ENCODE measurements at regions not wholly inside any gene's neighbourhood (a gene's known extent, or its start where the extent isn't known, plus 50 kb on each side); places are given as distances from the start of the nearest gene placed in this dataset.

DNA sequence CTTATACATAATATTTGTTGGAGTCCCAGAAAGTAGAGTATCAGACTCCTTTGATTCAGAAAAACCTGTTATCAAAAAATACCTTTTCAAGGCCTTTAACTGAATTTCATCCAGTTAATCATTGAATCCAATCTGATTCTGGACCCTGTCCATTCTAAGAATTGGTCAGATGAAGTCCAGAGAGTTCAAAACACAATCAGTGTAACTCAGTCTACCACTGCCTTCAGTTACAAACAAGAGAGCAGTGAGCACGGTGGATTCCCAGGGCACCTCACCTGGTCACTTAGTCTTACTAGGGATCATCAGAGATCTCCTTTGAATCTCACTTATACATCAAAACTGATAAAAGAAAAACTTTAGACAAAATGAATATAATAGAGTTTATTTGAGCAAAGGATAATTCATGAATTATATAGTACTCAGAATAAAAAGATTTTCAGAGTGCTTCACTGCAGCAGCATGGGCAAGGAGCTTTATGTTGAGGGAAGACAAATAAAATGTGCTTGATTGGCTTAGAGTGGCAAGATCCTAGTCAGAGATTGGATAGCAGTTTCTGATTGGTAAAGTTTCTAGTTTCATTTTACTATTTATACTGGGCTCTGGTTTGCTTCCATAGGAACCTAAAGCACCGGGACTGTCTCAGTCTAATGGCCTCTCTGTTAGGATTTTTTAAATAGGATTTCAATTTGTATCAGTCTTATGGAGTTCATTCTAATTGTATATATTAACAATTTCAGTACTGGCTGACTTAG lies 474.9 kb upstream of the GOLIM4 start:
- no peak for DNase-seq

DNA sequence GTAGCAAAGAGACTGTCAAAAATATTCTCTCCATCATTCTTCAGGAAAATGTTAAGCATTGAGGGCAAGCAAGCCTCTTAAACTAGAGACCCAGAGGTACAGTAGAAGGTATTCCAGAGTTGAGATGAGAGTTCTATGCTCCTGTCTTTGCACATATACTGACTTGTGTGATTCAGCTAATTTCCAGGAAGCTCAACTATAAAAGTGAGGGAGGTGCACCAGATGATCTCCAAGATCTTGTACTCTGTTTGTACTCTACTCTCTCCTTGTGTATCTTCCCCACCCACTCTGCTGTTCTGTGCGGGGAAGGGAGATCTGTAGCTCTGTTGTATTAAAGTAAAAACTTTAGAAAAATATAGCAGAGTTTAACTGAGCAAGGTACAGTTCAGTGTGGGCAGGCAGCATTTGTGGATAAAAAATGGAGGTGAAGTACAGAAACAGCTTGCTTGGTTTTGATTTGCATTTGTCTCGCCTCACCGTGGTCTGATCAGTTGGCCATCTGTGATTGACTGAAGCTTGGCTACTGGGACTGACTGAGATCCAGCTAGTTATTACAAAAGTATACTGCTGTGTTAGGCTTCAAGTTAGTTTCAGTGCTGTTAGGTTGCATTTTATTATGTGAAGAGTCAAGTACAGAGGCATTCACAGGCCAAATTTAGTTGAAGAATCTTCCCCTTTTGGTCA lies 463.1 kb upstream of the GOLIM4 start:
- no peak for DNase-seq

DNA sequence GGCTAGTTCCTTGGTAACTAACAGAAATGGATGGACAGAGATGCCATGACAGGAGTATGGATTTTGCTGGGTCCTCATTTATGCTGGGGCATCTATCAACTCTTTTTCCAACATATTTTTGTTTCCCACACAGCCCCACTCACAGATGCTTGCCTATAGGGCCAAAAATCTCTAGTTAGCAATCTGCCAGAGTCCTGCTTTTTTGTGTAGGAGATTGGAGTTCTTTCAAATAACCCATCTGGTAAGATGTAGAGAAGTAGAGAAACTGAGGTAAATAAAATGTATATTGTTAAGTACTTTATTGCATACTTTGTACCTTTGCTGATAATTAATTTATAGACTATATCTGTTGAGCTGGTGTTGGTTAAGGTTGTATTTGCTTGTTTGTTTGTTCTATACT lies 456.5 kb upstream of the GOLIM4 start:
- DNase-seq: no peak

DNA sequence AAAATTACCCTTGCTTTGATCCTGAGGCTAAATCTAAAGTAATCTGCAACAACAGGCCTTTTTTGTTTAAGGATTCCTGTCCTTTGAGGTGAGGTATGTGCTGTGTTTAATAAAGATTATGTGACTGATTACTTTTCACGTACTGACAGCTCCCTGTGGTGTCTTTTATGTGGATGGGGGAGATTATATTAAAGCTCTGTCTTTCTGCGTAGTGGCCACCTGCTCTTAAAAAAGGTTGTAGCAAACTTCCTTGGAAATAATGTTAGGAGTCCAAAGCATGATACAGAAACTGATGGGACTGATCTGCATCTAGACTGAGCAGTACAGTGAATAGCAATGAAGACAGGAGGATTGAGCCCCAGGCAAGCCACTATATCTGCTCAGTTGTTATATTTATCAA lies 453.0 kb upstream of the GOLIM4 start:
- no peak for DNase-seq

DNA sequence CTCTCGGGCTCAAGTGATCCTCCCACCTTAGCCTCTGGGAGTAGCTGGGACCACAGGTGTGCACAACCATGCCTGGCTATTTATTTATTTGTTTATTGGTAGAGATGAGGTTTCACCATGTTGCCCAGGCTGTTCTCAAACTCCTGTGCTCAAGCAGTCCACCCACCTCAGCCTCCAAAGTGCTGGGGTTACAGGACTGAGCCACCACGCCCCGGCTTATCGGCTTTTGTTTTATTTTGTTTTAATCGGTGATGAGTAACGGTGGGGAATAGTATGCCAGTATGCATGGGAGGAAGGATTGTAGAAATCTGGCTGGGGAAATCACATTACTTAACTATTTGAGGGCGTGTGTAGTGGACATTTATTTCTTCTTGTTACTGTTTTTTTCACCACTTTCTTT lies 451.0 kb upstream of the GOLIM4 start:
- no peak for DNase-seq

DNA sequence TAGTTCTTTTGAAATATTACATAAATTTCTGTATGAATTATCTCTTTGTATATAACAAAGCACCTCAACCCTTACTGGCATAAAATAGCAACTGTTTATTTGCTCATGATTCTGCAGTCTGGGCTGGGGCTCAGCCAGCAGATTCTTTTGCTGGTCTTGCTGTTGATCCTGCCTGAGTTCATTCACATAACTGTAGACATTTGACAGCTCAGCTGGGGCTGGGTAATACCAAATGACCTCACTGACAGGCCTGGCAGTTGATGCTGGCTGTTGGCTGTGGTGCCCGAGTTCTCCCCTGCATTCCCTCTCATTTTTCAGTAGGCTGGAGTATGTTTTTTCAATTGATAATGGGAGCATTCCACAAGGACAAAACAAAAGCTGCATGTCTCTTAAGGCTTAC lies 449.9 kb upstream of the GOLIM4 start:
- no peak for DNase-seq

DNA sequence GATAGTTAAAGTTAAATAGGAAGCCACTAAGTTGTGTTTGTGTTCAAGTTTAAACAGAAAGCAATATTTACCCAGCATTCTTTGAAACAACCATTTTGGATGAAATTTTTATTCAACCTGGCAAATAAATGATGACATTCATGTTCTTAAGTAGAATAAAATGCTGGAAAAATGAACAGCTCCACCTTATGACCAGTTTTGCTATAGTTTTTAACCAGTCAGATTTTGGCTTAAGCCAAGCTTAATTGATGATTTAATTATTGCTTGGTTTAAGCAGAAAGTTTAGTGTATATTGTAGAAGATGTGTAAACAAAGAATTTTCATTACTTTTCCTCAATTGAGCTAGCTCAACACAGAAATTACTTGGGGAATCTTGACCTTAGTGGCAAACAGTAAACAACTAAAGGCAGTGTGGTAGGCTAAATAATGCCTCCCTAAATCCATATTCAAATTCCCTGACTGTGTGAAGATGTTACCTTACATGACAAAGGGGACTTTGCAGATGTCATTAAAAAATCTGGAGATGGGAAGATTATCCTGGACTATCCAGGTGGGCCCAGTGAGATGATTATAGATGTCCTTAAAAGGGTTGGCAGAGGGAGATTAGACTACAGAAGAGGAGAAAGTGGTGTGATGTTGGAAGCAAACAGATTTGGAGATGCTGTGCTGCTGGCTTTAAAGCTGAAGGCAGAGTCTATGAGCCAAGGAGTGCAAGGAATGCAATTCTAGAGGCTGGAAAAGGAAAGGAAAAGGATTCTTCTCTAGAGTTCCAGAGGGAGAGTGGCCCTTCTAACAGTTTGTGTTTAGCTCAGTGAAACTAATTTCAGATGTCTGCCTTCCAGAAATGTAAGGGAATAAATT lies 448.6 kb upstream of the GOLIM4 start:
- no peak for DNase-seq

DNA sequence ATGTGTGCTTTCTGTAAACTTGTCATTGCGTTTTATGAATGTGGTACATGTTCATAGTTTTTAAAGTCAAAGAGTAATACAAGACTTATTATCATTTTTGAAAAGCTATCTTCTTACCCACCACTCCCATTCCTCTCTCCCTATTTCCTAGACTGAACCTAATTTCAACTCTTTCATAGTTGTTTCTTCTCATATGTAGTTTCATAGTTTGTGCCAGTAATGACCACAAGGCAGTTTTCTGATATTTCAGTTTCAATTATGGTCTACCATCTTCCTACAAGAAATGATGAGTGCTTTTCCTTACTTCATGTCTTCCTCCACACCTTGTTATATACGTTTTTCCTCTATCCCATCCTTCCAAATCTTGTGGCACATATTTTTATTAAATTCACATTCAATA lies 445.0 kb upstream of the GOLIM4 start:
- no peak for DNase-seq

DNA sequence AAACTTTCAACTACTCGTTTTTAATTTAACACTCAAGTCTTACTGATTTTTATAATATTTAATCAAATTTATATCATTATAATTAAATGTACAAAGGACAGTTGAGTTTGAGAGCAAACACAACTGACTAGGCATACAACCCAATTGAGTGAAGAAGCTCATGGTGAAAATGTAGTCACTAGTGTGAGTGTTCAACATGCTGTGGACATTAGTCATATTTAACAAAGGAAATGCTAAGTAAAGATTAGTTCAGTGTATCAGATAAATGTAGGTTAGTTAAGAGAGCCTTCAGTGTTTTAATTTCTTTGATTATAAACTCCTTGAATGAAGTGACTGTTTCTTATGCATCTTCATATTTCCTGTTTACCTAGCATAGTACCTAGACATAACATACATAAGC lies 444.2 kb upstream of the GOLIM4 start:
- DNase-seq: no peak

DNA sequence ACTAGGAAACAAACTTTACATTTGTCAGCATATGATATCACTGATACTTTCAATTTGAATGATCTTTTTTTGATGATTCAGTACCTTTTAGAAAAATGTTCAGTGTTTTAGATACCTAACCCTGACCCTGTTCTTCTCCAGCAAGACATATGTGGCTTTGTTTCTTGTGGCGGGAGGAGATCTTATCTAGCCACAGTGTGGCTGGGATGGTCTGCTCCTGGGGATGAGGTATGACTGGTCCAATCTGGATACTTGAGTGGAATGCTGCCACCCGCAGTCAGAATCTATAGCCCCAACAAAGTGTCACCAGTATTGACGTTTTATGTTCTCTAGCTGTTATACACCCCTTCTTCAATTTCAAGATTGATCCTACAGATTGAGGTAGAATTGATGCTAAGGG lies 439.0 kb upstream of the GOLIM4 start:
- no peak for DNase-seq

DNA sequence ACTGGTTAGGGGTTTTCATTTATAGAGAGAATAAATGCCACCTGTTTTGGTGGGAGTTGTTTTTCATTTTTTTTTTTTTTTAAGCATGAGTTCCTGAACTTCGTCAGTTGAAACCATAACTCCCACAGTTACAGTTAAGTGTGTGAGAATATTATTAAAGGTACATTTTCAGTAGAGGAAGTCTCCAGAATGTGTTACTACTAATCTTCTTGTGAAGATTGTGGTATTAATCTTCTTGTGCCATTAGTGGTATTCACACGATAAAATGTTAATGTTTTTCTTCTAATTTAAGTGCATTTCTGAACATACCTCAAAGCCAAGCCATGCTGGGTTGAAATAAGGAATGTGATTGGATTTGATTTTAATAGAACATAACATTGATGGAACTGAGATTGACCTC lies 437.9 kb upstream of the GOLIM4 start:
- no peak for DNase-seq

DNA sequence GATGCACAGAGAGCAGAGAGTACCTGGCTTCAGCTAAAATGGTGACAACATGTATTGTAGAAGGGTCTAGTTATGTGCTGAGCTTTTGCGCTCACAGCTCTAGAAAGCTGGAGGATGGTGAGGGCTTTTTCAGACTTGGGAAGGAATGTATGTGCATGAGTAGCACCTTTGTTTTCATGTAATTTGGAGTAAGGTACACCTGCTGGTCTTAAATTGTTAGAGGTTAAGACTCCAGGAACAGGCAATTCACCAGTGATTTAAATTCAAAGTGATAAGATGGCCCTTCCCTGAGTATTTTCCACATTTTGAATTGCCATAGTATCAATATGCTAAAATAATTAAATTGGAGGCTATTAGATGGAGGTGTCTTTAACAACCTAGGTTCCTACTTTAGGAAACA lies 436.4 kb upstream of the GOLIM4 start:
- no peak for DNase-seq

DNA sequence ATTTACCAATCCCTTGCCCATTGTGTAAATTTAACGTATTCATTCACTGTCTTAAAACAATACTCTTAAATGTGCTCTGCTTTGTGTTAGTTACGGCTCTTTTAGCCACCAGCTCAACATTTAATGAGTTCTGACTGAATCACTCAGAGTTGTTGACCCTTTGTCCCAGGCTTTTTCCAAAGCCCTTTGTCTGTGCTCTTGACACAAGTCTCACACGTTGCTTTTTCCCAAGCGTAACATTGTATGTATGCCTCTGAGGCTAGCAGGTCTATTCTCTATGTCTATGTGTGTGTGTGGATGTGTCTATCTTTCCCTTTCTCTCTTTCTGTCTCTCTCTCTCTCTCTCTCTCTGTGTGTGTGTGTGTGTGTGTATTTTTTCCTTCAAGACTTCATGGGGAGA lies 435.4 kb upstream of the GOLIM4 start:
- no peak for DNase-seq

DNA sequence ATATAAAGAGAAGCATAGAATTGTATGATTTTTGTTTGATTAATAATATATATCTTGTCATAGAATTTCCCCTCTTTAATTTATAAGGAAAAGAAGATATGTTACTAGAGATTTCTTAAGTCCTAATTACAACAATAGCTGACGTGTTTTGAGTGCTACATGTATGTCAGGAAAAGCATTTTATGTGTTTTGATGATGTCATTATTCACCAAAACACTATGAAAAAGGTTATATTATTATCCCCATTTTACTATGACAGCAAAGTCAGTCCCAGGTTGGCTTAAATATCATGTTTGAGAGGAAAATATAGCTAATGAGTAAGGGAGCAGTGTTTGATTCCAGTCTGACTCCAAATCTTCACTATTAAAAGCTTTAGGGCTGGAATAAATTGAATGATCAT lies 428.4 kb upstream of the GOLIM4 start:
- DNase-seq: no peak

DNA sequence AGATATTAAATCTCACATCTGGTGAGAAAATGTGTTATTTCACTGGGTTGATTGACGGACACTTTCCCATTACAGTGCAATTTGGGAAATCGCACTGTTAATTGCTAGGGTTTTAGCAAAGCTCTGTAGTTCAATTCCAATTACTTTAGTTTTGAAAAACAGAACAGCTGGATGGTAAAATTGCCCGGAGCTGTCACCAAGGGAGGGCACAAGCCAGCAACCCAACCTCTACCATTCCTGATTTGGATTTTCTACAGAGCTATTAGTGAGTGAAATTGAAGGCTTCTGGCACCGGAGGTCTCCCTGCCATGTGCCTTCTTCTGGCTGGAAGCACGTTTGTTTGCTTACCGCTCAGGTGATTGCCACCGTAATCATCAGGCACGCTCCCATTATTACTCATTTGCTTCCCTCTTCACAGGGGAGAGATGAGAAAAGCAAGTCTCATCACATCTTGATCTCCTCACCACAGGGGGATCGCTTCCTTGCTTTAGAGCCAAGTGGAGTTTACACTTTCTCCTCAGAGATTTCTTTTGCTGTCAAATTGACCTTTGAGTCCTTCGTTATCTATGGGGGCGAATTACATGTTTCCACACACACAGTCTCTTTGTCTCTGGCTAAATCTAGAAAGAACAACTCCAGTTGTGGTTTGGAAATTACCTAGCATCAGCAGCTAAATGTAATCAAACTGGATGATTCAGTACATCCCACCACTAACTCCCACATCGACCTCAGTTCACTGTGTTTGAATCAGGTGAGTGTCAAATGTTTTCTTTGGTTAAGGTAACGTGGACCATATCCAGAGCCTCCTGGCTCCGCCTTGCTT lies 421.7 kb upstream of the GOLIM4 start:
- DNase-seq: no peak

DNA sequence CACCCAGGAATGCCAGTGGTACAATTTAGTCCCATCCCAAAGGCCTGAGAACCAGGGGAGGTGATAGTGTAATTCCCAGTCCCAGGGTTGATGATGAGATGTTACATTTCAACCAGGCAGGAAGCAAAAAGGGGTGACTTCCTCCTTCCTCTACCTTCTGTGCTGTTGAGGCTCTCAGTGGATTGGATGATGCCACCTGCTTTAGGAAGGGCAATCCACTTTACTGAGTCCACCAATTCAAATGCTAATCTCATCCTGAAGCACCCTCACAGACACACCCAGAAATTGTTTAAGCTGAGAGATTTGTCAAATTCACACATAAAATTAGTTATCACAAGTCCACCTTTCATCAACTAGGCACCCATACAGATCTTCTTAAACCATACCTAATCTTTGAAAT lies 418.5 kb upstream of the GOLIM4 start:
- DNase-seq: no peak

DNA sequence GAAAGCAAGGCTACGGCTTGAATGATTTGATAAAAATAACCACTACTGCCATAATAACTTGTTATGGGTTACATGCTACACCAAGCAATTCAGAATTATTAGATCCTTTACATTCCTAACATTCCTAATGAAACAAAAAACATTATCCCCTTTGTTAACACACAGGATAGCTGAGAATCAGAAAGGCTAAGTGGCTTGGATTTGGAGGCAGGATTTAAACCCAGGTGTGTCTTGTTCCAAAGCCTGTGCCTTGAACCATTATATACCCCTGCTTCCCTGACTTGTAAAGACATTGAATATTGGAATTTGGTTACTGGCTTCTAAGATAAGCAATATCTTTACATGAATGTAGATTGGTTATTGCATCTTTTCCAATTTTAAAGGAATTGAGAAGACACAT lies 417.1 kb upstream of the GOLIM4 start:
- no peak for DNase-seq

DNA sequence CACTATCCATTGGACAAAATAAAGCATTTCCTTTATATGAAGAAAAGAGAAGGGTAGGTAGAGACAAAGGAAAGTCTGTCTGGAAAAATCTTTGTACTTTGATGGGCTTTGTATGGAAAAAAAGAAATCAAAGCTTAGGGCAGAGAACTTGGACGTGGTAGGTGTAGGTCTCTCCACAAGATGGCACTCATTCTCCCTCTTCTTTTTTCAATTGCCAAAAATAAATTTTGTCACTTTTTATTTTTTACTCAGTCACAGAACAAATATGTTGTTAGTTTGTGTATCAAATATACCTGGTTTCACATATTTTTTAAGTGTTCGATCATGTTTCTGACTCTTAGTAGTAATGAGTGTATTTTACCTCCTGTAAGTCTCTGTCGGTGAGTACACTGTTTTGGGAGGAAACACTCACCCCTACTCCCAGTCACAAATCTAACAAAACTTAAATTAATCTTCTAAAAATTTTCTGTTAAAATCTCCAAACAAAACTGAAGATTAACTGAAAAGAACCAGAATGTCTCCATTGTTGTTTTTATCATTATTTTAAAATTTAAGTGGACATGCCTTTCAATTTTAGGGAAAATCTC lies 415.8 kb upstream of the GOLIM4 start:
- peak in 1 of 2 experiments; percentile 37 for DNase-seq

DNA sequence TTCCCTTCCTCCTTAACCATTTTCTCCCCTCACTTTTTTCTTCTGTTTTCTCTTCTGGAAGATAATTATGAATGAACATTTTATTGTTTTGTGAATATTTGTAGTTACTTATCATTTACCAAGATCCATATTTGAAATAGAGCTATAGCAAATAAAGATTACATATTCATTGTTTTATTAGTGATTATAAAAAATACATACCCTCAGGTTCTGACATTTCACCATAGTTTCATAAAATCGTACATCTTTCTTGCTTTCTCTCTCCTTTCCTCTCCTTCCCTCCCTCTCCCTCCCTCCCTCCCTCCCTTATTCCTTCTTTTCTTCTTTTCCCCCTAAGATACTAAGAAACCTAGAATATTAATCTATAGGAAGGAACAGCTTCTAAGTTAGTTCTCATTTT lies 410.9 kb upstream of the GOLIM4 start:
- no peak for DNase-seq

DNA sequence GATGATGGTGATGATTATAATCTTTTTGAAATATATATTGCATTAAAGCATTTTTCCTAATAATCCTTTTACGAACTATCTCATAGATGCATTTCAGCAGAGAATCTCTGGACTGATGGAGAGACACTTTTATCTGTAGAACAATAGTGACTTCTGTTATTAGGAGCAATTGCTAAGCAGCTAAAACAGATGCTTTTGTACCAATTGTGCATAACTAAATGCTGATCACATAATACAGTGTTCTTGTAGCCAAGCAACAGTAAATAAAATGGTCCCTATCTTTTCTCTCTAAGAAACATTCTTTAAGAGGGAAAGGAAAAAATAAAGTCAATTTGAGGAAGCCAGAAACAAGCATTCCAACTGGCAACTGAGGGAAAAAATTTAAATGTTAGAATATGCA lies 405.8 kb upstream of the GOLIM4 start:
- DNase-seq: no peak

DNA sequence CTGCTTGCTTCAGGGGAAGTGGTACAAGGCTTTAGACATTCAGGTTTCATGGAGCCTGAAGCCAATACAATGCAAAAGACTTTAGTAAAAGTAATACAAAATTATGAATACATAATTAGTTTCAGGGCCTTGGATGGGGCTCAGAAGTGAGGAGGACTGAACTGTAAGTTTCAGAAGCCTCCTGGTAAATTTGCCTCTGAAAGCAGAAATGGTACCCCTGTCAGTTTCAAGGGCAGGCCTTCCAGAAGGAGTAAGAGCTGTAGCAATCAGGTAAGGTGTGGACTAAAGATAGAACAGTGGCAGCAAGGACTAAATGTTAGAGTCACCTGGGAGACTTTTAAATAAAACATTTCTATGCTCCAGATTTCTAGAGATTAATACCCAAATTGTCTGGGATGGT lies 402.5 kb upstream of the GOLIM4 start:
- no peak for DNase-seq

DNA sequence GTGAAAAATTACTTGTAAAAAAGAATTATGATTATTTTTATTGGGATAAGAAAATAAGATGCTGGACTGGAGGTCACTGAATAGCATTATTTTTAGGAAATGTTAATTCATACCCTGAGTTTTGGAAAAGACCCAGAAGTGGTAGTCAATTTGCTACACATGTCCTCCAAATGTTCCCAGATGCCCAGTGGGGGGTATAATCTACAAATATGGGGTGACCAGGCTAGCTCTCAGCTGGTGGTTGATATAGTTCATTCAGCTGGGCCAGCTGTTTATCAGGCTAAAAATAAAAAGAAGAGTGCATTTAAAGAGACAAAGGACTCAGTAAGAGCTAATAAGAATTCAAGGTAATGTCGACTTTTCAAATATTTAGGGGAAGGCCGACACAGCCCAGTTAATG lies 402.0 kb upstream of the GOLIM4 start:
- no peak for DNase-seq

DNA sequence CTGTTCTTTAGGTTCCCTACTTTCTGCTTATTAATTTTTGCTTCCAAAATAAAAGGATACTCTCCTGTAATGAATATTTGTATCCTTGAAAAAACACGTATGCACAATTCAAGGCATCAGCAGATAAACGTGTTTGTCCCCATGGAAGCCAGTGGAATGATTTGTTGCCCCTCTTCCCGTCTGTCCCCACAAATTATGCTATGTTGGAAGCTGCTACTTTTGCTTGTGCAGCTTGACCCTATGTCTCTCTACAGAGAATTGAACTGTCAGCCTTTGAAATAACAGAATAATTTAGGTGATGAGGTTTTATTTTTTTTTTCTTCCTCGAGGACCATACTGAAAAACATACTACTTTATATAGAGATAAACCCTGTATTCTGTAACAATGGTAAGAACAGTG lies 401.5 kb upstream of the GOLIM4 start:
- DNase-seq: no peak

Data from SW 1271 (cell line).